ENCODE measurements at regions not wholly inside any gene's neighbourhood (a gene's known extent, or its start where the extent isn't known, plus 50 kb on each side); places are given as distances from the start of the nearest gene placed in this dataset.

GRCh38 chr1:185565302-185565701, 168.9 kb upstream of the HMCN1 start:
- no peak for TF ChIP-seq CTCF (IDR thresholded peaks at IDR 0.05; ENCODE audit: low read length)
- no peak for TF ChIP-seq EZH2 (IDR thresholded peaks at IDR 0.05; ENCODE audit: borderline replicate concordance, low read length)
